A673 (cell line): ENCODE measurements at regions not wholly inside any gene's neighbourhood (a gene's known extent, or its start where the extent isn't known, plus 50 kb on each side); places are given as distances from the start of the nearest gene placed in this dataset.

ENCODE experiments used
- EZH2 ChIP-seq: fragments of 200-600 bp; sonication (generic); IDR thresholded peaks from 2 replicates; pipeline ENCODE4 v1.6.1; 2017; ENCODE audit warnings: borderline replicate concordance, low read depth, mild to moderate bottlenecking, mixed read lengths, antibody characterized with exemption, low read length; ENCODE audit not compliant: poor library complexity, severe bottlenecking
- TF ChIP-seq, protein P1 (sequence below): fragments of 300-800, 200-600 bp; sonication (generic); conservative IDR thresholded peaks from 2 replicates; pipeline ENCODE4 v1.5.1; 2017; ENCODE audit warnings: low read depth, mild to moderate bottlenecking, antibody characterized with exemption, low read length, moderate library complexity, mixed read lengths

DNA sequence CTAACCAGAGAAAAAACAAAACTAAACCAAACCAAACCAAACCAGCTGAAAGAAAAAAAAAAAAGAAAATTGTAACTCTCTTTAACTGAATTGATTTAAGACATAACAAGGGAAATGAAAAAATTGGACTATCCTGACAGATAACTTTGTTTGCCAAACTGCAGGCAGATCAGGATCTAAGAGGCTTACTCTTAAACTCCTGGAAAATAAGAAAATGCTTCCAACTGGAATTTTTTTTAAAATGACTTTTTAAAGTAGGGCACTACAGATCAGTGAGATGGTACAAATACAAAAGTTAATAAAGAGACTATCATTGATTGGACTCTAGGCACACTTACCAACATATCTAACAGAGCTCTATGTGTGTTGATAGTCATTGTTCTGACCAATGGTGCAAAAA lies 125.5 kb upstream of the KCNJ16 start:
- TF ChIP-seq, protein P1, sequence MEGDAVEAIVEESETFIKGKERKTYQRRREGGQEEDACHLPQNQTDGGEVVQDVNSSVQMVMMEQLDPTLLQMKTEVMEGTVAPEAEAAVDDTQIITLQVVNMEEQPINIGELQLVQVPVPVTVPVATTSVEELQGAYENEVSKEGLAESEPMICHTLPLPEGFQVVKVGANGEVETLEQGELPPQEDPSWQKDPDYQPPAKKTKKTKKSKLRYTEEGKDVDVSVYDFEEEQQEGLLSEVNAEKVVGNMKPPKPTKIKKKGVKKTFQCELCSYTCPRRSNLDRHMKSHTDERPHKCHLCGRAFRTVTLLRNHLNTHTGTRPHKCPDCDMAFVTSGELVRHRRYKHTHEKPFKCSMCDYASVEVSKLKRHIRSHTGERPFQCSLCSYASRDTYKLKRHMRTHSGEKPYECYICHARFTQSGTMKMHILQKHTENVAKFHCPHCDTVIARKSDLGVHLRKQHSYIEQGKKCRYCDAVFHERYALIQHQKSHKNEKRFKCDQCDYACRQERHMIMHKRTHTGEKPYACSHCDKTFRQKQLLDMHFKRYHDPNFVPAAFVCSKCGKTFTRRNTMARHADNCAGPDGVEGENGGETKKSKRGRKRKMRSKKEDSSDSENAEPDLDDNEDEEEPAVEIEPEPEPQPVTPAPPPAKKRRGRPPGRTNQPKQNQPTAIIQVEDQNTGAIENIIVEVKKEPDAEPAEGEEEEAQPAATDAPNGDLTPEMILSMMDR, result no peak
- TF ChIP-seq EZH2, result no peak
